Brain microvascular endothelial cell (primary cell): ENCODE measurements at regions not wholly inside any gene's neighbourhood (a gene's known extent, or its start where the extent isn't known, plus 50 kb on each side); places are given as distances from the start of the nearest gene placed in this dataset.

Experiments
- DNase-seq: peaks from one replicate; pipeline ENCODE4 v3.0.0-alpha.2; 2020
- H3K27ac ChIP-seq: fragments of 250-450 bp; sonication (Bioruptor Pico); 2 replicates; pipeline ENCODE4 v1.5.1; 2020; ENCODE audit warnings: mild to moderate bottlenecking, moderate library complexity
- H3K27me3 ChIP-seq: fragments of 250-450 bp; sonication (Bioruptor Pico); replicated peaks from 2 replicates; pipeline ENCODE4 v1.5.1; 2020; ENCODE audit warnings: mild to moderate bottlenecking
- H3K36me3 ChIP-seq: fragments of 250-450 bp; sonication (Bioruptor Pico); replicated peaks from 2 replicates; pipeline ENCODE4 v1.5.1; 2020; ENCODE audit warnings: mild to moderate bottlenecking
- H3K4me3 ChIP-seq: 2 replicates; pipeline ENCODE4 v1.5.1; 2011; ENCODE audit warnings: low read depth, mild to moderate bottlenecking, control low read depth, low read length, moderate library complexity
- CTCF ChIP-seq: IDR thresholded peaks from 2 replicates; pipeline ENCODE4 v1.5.1; 2011; ENCODE audit warnings: low read depth, mild to moderate bottlenecking, moderate library complexity, low read length, control low read depth, inconsistent platforms; ENCODE audit errors: missing control alignments
- in situ Hi-C: cut with HindIII; loops from 2 replicates; pipeline ENCODE4 v1.10.0; 2017; ENCODE audit warnings: low sequenced_read_pairs, low pct_ligation_motif_present

DNA sequence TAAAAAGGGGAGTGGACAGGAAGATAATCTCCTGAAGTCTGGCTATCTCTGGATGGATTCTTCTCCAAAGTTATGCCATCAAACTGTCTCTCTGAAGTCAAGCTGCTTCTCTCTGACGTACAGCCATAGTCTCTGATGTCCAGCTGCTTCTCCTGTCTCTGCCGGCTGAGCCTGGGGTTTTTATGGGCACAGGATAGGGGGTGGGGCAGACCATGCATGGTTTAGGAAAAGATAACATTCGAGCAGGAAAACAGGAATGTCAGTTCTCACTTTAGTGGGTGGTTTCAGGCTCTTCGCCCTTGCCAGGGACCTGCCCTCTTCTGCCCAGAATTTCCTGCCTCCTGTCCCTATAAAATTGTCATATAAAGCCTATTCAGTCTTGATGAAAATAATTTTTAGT, 110.9 kb upstream of the ROBO1 start:
- TF ChIP-seq CTCF, result no peak
- H3K27me3 ChIP-seq, result no peaks in the 10 kb centered on the region
- H3K4me3 ChIP-seq, result no peak overlapping the region
- DNase-seq, result no peak
- H3K27ac ChIP-seq, result no peak overlapping the region
- no peaks in the 10 kb centered on the region for H3K36me3 ChIP-seq
- in situ Hi-C loops, result no loop called here

DNA sequence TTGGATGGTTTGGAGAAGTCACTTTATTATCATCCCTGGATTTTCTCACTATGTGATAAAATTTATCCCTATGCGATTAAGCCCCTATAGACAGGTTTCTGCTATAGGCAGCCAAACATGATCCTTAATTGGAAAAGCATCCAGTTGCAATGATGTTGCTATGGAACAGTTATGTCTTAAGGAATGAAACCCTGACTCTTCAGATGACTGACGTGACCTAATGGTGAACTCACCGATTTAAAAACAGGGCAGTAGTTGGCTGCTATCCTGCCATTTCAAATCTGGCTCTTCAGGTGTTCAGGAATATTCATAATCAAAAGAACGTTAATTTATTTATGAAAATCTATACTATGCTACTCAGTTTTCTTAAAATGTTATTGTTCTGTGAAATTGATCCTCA, 106.8 kb upstream of the ROBO1 start:
- Histone ChIP-seq H3K36me3 (no peaks in the 10 kb centered on the region), H3K4me3 (no peak overlapping the region), H3K27ac (peak overlapping the region; percentile 100), H3K27me3 (no peaks in the 10 kb centered on the region)
- peak; percentile 31 for DNase-seq
- no peak for TF ChIP-seq CTCF
- in situ Hi-C loops, result no loop called here

DNA sequence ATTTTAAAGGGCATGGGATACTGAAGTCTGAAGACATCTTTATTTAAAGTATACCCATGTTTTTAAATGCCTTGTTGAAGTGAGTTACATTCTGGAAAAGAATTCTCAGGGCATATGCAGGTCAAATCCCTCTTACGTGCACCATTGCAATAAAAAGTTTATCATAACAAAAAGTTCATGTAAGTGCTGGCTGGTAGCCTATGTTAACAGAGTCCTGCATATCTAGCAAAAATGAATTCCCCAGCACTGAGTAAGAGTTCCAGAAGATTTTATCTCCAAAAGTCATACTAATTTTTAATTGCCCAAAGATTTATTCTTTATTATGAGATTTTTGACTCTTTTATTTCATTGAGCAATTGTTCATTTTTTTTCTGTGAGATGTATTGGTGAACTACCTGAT, 104.7 kb upstream of the ROBO1 start:
- in situ Hi-C loops, result no loop called here
- no peaks in the 10 kb centered on the region for H3K27me3 ChIP-seq
- no peak for TF ChIP-seq CTCF
- DNase-seq, result peak; percentile 93
- no peaks in the 10 kb centered on the region for H3K36me3 ChIP-seq
- peak overlapping the region; percentile 100 for H3K27ac ChIP-seq
- no peak overlapping the region for H3K4me3 ChIP-seq

GRCh38 chr3:79871656-79872055, 103.9 kb upstream of the ROBO1 start:
- in situ Hi-C loops, result no loop called here
- DNase-seq, result peak; percentile 87
- H3K27me3 ChIP-seq, result no peaks in the 10 kb centered on the region
- no peaks in the 10 kb centered on the region for H3K36me3 ChIP-seq
- H3K4me3 ChIP-seq, result no peak overlapping the region
- peak overlapping the region; percentile 100 for H3K27ac ChIP-seq
- no peak for TF ChIP-seq CTCF

- TF ChIP-seq CTCF, result no peak
- Histone ChIP-seq H3K27me3 (no peaks in the 10 kb centered on the region), H3K4me3 (no peak overlapping the region), H3K27ac (peak overlapping the region; percentile 100), H3K36me3 (no peaks in the 10 kb centered on the region)
- no peak for DNase-seq
- in situ Hi-C loops, result no loop called here
Observed at GRCh38 chr3:79870313-79870620, 102.5 kb upstream of the ROBO1 start.

GRCh38 chr3:79869461-79870312, 101.9 kb upstream of the ROBO1 start:
- Histone ChIP-seq H3K36me3 (no peaks in the 10 kb centered on the region), H3K27me3 (no peaks in the 10 kb centered on the region), H3K4me3 (no peak overlapping the region), H3K27ac (peak overlapping the region; percentile 100)
- in situ Hi-C loops, result no loop called here
- no peak for TF ChIP-seq CTCF
- DNase-seq, result no peak
